Heart right ventricle (tissue), 16 donors: ENCODE measurements at regions not wholly inside any gene's neighbourhood (a gene's known extent, or its start where the extent isn't known, plus 50 kb on each side); places are given as distances from the start of the nearest gene placed in this dataset.
"Not testable (repeated sequence)": the region's sequence is repeated elsewhere in the genome, so short reads cannot be mapped to it uniquely, and the experiment has no call there.

ENCODE experiments used
- ATAC-seq, 8 donors: fragments of 200-7000 bp; cut with Tn5 transposase; one replicate each; pipeline ENCODE4 v1.9.1; 2020; ENCODE audit warnings: mild to moderate bottlenecking in 8 of 8, moderate library complexity in 8 of 8, moderate number of reproducible peaks in 1 of 8
- DNase-seq, 2 donors: peaks; one replicate each; pipeline ENCODE4 v3.0.0-alpha.2; 2020
- H3K27ac ChIP-seq, 10 donors: fragments of 200-600 bp; sonication (generic) in 2 of 10; one replicate each; pipeline versions ENCODE4 v1.5.0 to v1.8.0; 2020 to 2022; ENCODE audit warnings: mild to moderate bottlenecking in 3 of 10
- H3K27me3 ChIP-seq, 7 donors: fragments of 200-600 bp; one replicate each; pipeline ENCODE4 v1.8.0; 2021 to 2022; ENCODE audit warnings: mild to moderate bottlenecking in 2 of 7
- H3K36me3 ChIP-seq, 9 donors: fragments of 200-600 bp; sonication (generic) in 1 of 9; one replicate each; pipeline versions ENCODE4 v1.5.0 to v1.8.0; 2020 to 2022; ENCODE audit warnings: mild to moderate bottlenecking in 2 of 9
- H3K4me1 ChIP-seq, 9 donors: fragments of 200-600 bp; sonication (generic) in 1 of 9; one replicate each; pipeline versions ENCODE4 v1.5.0 to v1.8.0; 2020 to 2022; ENCODE audit warnings: mild to moderate bottlenecking in 4 of 9
- H3K4me3 ChIP-seq, 10 donors: fragments of 200-600 bp; sonication (generic) in 2 of 10; one replicate each; pipeline versions ENCODE4 v1.5.0 to v1.8.0; 2020 to 2022; ENCODE audit warnings: mild to moderate bottlenecking in 7 of 10, moderate library complexity in 2 of 10
- H3K9me3 ChIP-seq, 11 donors: fragments of 200-600 bp in 10 of 11; sonication (generic) in 2 of 11; one replicate each; pipeline versions ENCODE4 v1.5.0 to v1.8.0; 2013 to 2022; ENCODE audit warnings: mild to moderate bottlenecking in 2 of 11, control low read depth in 1 of 11, moderate library complexity in 1 of 11
- CTCF ChIP-seq, 9 donors: fragments of 200-600 bp; sonication (generic) in 2 of 9; IDR thresholded peaks; one replicate each; pipeline versions ENCODE4 v1.5.0 to v1.8.0; 2021 to 2022; ENCODE audit warnings: antibody characterized with exemption in 9 of 9, mild to moderate bottlenecking in 5 of 9, moderate library complexity in 1 of 9
- WGBS, 2 donors: extraction: QIAGEN DNeasy Blood & Tissue Kit; methylation state at CpG; one replicate each; pipeline ENCODE4 v1.1.7; 2013; ENCODE audit warnings: inconsistent platforms in 1 of 2; 5-methylcytosine and 5-hydroxymethylcytosine counted together
- intact Hi-C, 10 donors: fragments of 100-400 bp; cut with DNase I; formaldehyde crosslinking; loops; one replicate each; pipeline versions ENCODE4 v1.11.1 to v1.14.2; 2022
- donor health status: Arrhythmogenic right ventricular cardiomyopathy.
- donor health status: ischemic (EF 13 %, LVEDD 7.1; RV severe dilation, severe dysfunction).
- donor health status: healthy with polysubstance abuse.
- donor health status: DM: no; HTN: yes; CAD: no.
- donor health status: DM: no; HTN: no; CAD: no.
- donor health status: ischemic (EF 25% LVEDD 6.9; RV normal size, moderate dysfunction).
- donor health status: ischemic (EF 25% LVEDD 5.7; RV mildly dilated, moderate dysfunction).
- donor health status: healthy.
- donor health status: DM: yes; HTN: yes; CAD: no.
- donor health status: Ischemic cardiomyopathy.
- donor health status: ischemic (EF 35%, LVEDD 5.7; RV mildly dilated, moderate dysfunction).
- donor health status: nonischemic (EF 11% LVEDD 7.7; RV severe dilation, severe dysfunction).
- donor health status: DM: yes; HTN: yes; CAD: no.
- donor health status: PGD.
- donor health status: ischemic (EF 29% LVEDD 5.4; RV normal size, mild dysfunction).
- donor health status: nonischemic (EF 23%, LVEDD 6.1; RV moderate dilation, normal function).

- H3K27me3 ChIP-seq: peaks cover 0 to 14% (median 5%) of the 10 kb centered on the region in 7 donors
- H3K4me1 ChIP-seq: no peaks in the 10 kb centered on the region
- no peak overlapping the region for H3K27ac ChIP-seq
- no peak overlapping the region for H3K4me3 ChIP-seq
- DNase-seq (no peak), ATAC-seq (no peak)
- no peaks in the 10 kb centered on the region for H3K36me3 ChIP-seq
- 95 to 96% methylated on average over 23 of the region's 23 CpGs for WGBS, 2 donors
- TF ChIP-seq CTCF (IDR thresholded peaks at IDR 0.05): no peak
- intact Hi-C loops: no loop called here
- no peaks in the 10 kb centered on the region for H3K9me3 ChIP-seq
Observed at GRCh38 chr18:76273036-76273545, 222.0 kb downstream of the ZNF516 start.

- 97% methylated on average over 6 of the region's 6 CpGs for WGBS, 2 donors
- intact Hi-C loops, ATAC-seq: not testable (repeated sequence)
Observed at GRCh38 chr18:76267423-76267822, 227.6 kb downstream of the ZNF516 start.

GRCh38 chr18:76266236-76266991, 228.6 kb downstream of the ZNF516 start:
- ATAC-seq: no peak
- no peak for DNase-seq
- Histone ChIP-seq H3K4me1 (peaks cover 0 to 9% (median 0%) of the 10 kb centered on the region in 9 donors), H3K36me3 (no peaks in the 10 kb centered on the region), H3K4me3 (peak overlapping the region in 5 of 10 donors; percentile 1 to 30 (median 7)), H3K9me3 (no peaks in the 10 kb centered on the region), H3K27me3 (no peaks in the 10 kb centered on the region), H3K27ac (peak overlapping the region in 7 of 10 donors; percentile 16 to 71 (median 50))
- intact Hi-C loops: no loop called here
- TF ChIP-seq CTCF (IDR thresholded peaks at IDR 0.05): no peak
- 93% methylated on average over 9 of the region's 9 CpGs for WGBS, 2 donors

More at GRCh38 chr18:76267423-76267822, 227.6 kb downstream of the ZNF516 start:
- not testable (repeated sequence) for H3K36me3 ChIP-seq, H3K4me1 ChIP-seq, H3K9me3 ChIP-seq, H3K4me3 ChIP-seq, DNase-seq, H3K27me3 ChIP-seq, H3K27ac ChIP-seq

- peak overlapping the region in 8 of 10 donors; percentile 16 to 71 (median 47) for H3K27ac ChIP-seq
- no peak for TF ChIP-seq CTCF (IDR thresholded peaks at IDR 0.05)
- H3K4me3 ChIP-seq: peak overlapping the region in 5 of 10 donors; percentile 1 to 30 (median 7)
- DNase-seq (peak in 1 of 2 donors; percentile 27), ATAC-seq (peak in 6 of 8 donors; percentile 47 to 82 (median 71))
- H3K36me3 ChIP-seq: no peaks in the 10 kb centered on the region
- WGBS, 2 donors: 44 to 56% methylated on average over 9 of the region's 9 CpGs
- intact Hi-C loops: no loop called here
- H3K27me3 ChIP-seq: no peaks in the 10 kb centered on the region
- H3K4me1 ChIP-seq: peaks cover 0 to 9% (median 0%) of the 10 kb centered on the region in 9 donors
- H3K9me3 ChIP-seq: no peaks in the 10 kb centered on the region
Observed at GRCh38 chr18:76265497-76266235, 229.4 kb downstream of the ZNF516 start.
